ENCODE measurements at regions not wholly inside any gene's neighbourhood (a gene's known extent, or its start where the extent isn't known, plus 50 kb on each side); places are given as distances from the start of the nearest gene placed in this dataset.

- no peak for DNase-seq
- TF ChIP-seq, protein P1, sequence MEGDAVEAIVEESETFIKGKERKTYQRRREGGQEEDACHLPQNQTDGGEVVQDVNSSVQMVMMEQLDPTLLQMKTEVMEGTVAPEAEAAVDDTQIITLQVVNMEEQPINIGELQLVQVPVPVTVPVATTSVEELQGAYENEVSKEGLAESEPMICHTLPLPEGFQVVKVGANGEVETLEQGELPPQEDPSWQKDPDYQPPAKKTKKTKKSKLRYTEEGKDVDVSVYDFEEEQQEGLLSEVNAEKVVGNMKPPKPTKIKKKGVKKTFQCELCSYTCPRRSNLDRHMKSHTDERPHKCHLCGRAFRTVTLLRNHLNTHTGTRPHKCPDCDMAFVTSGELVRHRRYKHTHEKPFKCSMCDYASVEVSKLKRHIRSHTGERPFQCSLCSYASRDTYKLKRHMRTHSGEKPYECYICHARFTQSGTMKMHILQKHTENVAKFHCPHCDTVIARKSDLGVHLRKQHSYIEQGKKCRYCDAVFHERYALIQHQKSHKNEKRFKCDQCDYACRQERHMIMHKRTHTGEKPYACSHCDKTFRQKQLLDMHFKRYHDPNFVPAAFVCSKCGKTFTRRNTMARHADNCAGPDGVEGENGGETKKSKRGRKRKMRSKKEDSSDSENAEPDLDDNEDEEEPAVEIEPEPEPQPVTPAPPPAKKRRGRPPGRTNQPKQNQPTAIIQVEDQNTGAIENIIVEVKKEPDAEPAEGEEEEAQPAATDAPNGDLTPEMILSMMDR (IDR thresholded peaks at IDR 0.05; ENCODE audit: low read depth, low read length) = no peak
- H3K4me1 ChIP-seq = no peaks in the 10 kb centered on the region; the same call in 1 of the 2 replicates
- H3K4me3 ChIP-seq (ENCODE audit: low read depth, low read length) = no peak overlapping the region
- H3K36me3 ChIP-seq = no peaks in the 10 kb centered on the region
- no peaks in the 10 kb centered on the region for H3K9me3 ChIP-seq
- H3K27me3 ChIP-seq = peaks cover 25% of the 10 kb centered on the region
Measured at GRCh38 chr6:105485456-105485855, 82.6 kb upstream of the PREP start.

GRCh38 chr6:105484238-105485161, 81.6 kb upstream of the PREP start:
- Histone ChIP-seq H3K9me3 (no peaks in the 10 kb centered on the region), H3K4me3 (ENCODE audit: low read depth, low read length) (no peak overlapping the region), H3K27me3 (peaks cover 31% of the 10 kb centered on the region), H3K4me1 (no peaks in the 10 kb centered on the region; the same call in 1 of the 2 replicates), H3K36me3 (no peaks in the 10 kb centered on the region)
- TF ChIP-seq, protein P1 (IDR thresholded peaks at IDR 0.05; ENCODE audit: low read depth, low read length) = peak; percentile 78
- DNase-seq = no peak

- Histone ChIP-seq H3K4me3 (ENCODE audit: low read depth, low read length) (no peak overlapping the region), H3K9me3 (no peaks in the 10 kb centered on the region), H3K36me3 (no peaks in the 10 kb centered on the region), H3K27me3 (peaks cover 33% of the 10 kb centered on the region), H3K4me1 (no peaks in the 10 kb centered on the region; the same call in 1 of the 2 replicates)
- TF ChIP-seq, protein P1 (IDR thresholded peaks at IDR 0.05; ENCODE audit: low read depth, low read length) = no peak
- DNase-seq = no peak
Measured at GRCh38 chr6:105483492-105483891, 80.6 kb upstream of the PREP start.

- no peak for DNase-seq
- H3K9me3 ChIP-seq = no peaks in the 10 kb centered on the region
- H3K4me3 ChIP-seq (ENCODE audit: low read depth, low read length) = no peak overlapping the region
- no peaks in the 10 kb centered on the region for H3K36me3 ChIP-seq
- peaks cover 34% of the 10 kb centered on the region for H3K27me3 ChIP-seq
- TF ChIP-seq, protein P1 (IDR thresholded peaks at IDR 0.05; ENCODE audit: low read depth, low read length) = no peak
- no peaks in the 10 kb centered on the region; the same call in 1 of the 2 replicates for H3K4me1 ChIP-seq
Measured at GRCh38 chr6:105482921-105483320, 80.0 kb upstream of the PREP start.

DNA sequence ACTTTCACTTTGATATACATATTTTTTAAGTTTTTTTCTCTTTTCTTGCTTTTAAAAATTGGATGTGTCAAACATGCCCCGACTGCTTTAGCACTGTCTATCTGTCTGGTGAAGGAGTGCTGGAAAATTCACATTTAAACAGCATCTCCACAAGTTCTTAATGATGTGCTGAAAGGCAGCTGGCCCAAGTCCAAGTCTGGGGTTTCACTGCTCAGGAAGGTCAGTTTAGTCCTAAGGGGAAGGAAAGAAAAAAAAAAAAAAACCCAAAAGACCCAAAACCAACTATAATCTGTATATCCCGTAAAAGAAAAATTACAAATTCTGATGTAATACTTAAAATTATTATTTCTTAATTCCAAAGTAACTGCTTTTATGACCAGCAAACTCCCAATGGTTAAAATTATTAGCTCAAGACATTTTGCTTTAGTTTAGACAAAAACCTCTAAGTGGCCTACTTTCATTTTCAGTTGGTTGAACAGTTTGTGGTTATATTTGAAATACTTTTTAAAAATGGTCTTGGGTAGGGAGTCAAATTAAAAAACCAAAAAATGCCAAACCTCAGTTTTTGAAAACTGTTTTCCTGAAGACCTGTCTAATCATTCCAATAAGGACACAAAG, 79.5 kb upstream of the PREP start:
- DNase-seq = peak; percentile 20
- TF ChIP-seq, protein P1 (IDR thresholded peaks at IDR 0.05; ENCODE audit: low read depth, low read length) = no peak
- Histone ChIP-seq H3K9me3 (no peaks in the 10 kb centered on the region), H3K27me3 (peaks cover 34% of the 10 kb centered on the region), H3K4me3 (ENCODE audit: low read depth, low read length) (no peak overlapping the region), H3K4me1 (no peaks in the 10 kb centered on the region; the same call in 1 of the 2 replicates), H3K36me3 (no peaks in the 10 kb centered on the region)
